Naive B cell (primary cell): ENCODE measurements at regions not wholly inside any gene's neighbourhood (a gene's known extent, or its start where the extent isn't known, plus 50 kb on each side); places are given as distances from the start of the nearest gene placed in this dataset.
A peak's percentile ranks its signal among the peaks of the same experiment; 100 is the strongest.
"Not testable (repeated sequence)": the region's sequence is repeated elsewhere in the genome, so short reads cannot be mapped to it uniquely, and the experiment has no call there.

ENCODE experiments used
- ATAC-seq, 2 donors: fragments of 150-1000 bp; cut with Tn5 transposase; 2 replicates each; pipeline ENCODE4 v1.10.0; 2021; ENCODE audit warnings: low read depth in 2 of 2, mild to moderate bottlenecking in 2 of 2, moderate library complexity in 2 of 2
- DNase-seq: peaks from one replicate; pipeline ENCODE4 v3.0.0; 2022
- H3K27ac Mint-ChIP-seq, 6 donors: one replicate each; pipeline ENCODE4 v1.8.0; 2020 to 2022; ENCODE audit warnings: mild to moderate bottlenecking in 6 of 6, mixed read lengths in 6 of 6, moderate library complexity in 5 of 6, inconsistent platforms in 2 of 6
- H3K27me3 Mint-ChIP-seq, 3 donors: one replicate each; pipeline ENCODE4 v1.8.0; 2021 to 2022; ENCODE audit warnings: mixed read lengths in 3 of 3, mild to moderate bottlenecking in 1 of 3
- H3K36me3 Mint-ChIP-seq, 2 donors: one replicate each; pipeline ENCODE4 v1.8.0; 2020 to 2022; ENCODE audit warnings: mixed read lengths in 2 of 2, inconsistent platforms in 1 of 2, mild to moderate bottlenecking in 1 of 2
- H3K4me1 Mint-ChIP-seq, 3 donors: one replicate each; pipeline ENCODE4 v1.8.0; 2020 to 2022; ENCODE audit warnings: mixed read lengths in 3 of 3, inconsistent platforms in 1 of 3, mild to moderate bottlenecking in 1 of 3, moderate library complexity in 1 of 3
- H3K4me3 Mint-ChIP-seq, 8 donors: one replicate each; pipeline ENCODE4 v1.8.0; 2020 to 2022; ENCODE audit warnings: mild to moderate bottlenecking in 8 of 8, mixed read lengths in 8 of 8, moderate library complexity in 8 of 8, inconsistent platforms in 2 of 8
- H3K9me3 Mint-ChIP-seq, 7 donors: one replicate each; pipeline ENCODE4 v1.8.0; 2020 to 2022; ENCODE audit warnings: mixed read lengths in 7 of 7, mild to moderate bottlenecking in 5 of 7, inconsistent platforms in 2 of 7, moderate library complexity in 1 of 7

GRCh38 chr1:78715181-78715661 lies 65.6 kb downstream of the IFI44 start:
- no peak for DNase-seq

GRCh38 chr1:78716186-78716585 lies 66.6 kb downstream of the IFI44 start:
- ATAC-seq (no peak), DNase-seq (no peak)
- no peaks in the 10 kb centered on the region for H3K4me1 Mint-ChIP-seq
- no peak overlapping the region for H3K4me3 Mint-ChIP-seq
- H3K36me3 Mint-ChIP-seq: no peaks in the 10 kb centered on the region
- peaks cover 0 to 4% (median 0%) of the 10 kb centered on the region in 7 donors for H3K9me3 Mint-ChIP-seq
- peaks cover 0 to 6% (median 0%) of the 10 kb centered on the region in 3 donors for H3K27me3 Mint-ChIP-seq
- no peak overlapping the region for H3K27ac Mint-ChIP-seq

More at GRCh38 chr1:78715181-78715661, 65.6 kb downstream of the IFI44 start:
- H3K4me3 Mint-ChIP-seq: no peak overlapping the region
- H3K4me1 Mint-ChIP-seq: no peaks in the 10 kb centered on the region
- peaks cover 0 to 4% (median 0%) of the 10 kb centered on the region in 7 donors for H3K9me3 Mint-ChIP-seq
- no peak overlapping the region for H3K27ac Mint-ChIP-seq
- ATAC-seq: no peak
- H3K27me3 Mint-ChIP-seq: peaks cover 0 to 6% (median 0%) of the 10 kb centered on the region in 3 donors
- H3K36me3 Mint-ChIP-seq: no peaks in the 10 kb centered on the region

- H3K27me3 Mint-ChIP-seq: peaks cover 0 to 9% (median 0%) of the 10 kb centered on the region in 3 donors
- H3K36me3 Mint-ChIP-seq: no peaks in the 10 kb centered on the region
- ATAC-seq: no peak
- DNase-seq: no peak
- H3K4me1 Mint-ChIP-seq: no peaks in the 10 kb centered on the region
- H3K9me3 Mint-ChIP-seq: peaks cover 0 to 4% (median 0%) of the 10 kb centered on the region in 7 donors
- no peak overlapping the region for H3K27ac Mint-ChIP-seq
- H3K4me3 Mint-ChIP-seq: no peak overlapping the region
Observed at GRCh38 chr1:78718566-78718965, 68.9 kb downstream of the IFI44 start.

- Mint-ChIP-seq H3K4me3 (no peak overlapping the region), H3K9me3 (peaks cover 0 to 4% (median 0%) of the 10 kb centered on the region in 7 donors), H3K27me3 (peaks cover 0 to 9% (median 0%) of the 10 kb centered on the region in 3 donors), H3K36me3 (no peaks in the 10 kb centered on the region), H3K4me1 (no peaks in the 10 kb centered on the region), H3K27ac (no peak overlapping the region)
- ATAC-seq (no peak), DNase-seq (no peak)
Observed at GRCh38 chr1:78721136-78721535, 71.5 kb downstream of the IFI44 start.

- Mint-ChIP-seq H3K9me3 (peaks cover 0 to 4% (median 0%) of the 10 kb centered on the region in 7 donors), H3K4me1 (no peaks in the 10 kb centered on the region), H3K36me3 (no peaks in the 10 kb centered on the region), H3K27me3 (peaks cover 0 to 9% (median 0%) of the 10 kb centered on the region in 3 donors), H3K27ac (no peak overlapping the region), H3K4me3 (no peak overlapping the region)
- DNase-seq: no peak
- ATAC-seq: no peak
Observed at GRCh38 chr1:78722105-78722504, 72.5 kb downstream of the IFI44 start.

GRCh38 chr1:78722521-78722920 lies 72.9 kb downstream of the IFI44 start:
- no peaks in the 10 kb centered on the region for H3K36me3 Mint-ChIP-seq
- ATAC-seq (no peak), DNase-seq (no peak)
- peaks cover 0 to 3% (median 0%) of the 10 kb centered on the region in 7 donors for H3K9me3 Mint-ChIP-seq
- H3K27me3 Mint-ChIP-seq: peaks cover 0 to 9% (median 0%) of the 10 kb centered on the region in 3 donors
- no peaks in the 10 kb centered on the region for H3K4me1 Mint-ChIP-seq
- H3K4me3 Mint-ChIP-seq: no peak overlapping the region
- H3K27ac Mint-ChIP-seq: no peak overlapping the region

GRCh38 chr1:78722947-78723346 lies 73.3 kb downstream of the IFI44 start:
- Mint-ChIP-seq H3K27me3 (peaks cover 0 to 9% (median 0%) of the 10 kb centered on the region in 3 donors), H3K36me3 (no peaks in the 10 kb centered on the region), H3K9me3 (no peaks in the 10 kb centered on the region), H3K4me1 (no peaks in the 10 kb centered on the region), H3K27ac (no peak overlapping the region), H3K4me3 (no peak overlapping the region)
- no peak for DNase-seq
- no peak for ATAC-seq

GRCh38 chr1:78726686-78727085 lies 77.1 kb downstream of the IFI44 start:
- H3K36me3 Mint-ChIP-seq: no peaks in the 10 kb centered on the region
- peaks cover 0 to 4% (median 0%) of the 10 kb centered on the region in 7 donors for H3K9me3 Mint-ChIP-seq
- H3K4me1 Mint-ChIP-seq: no peaks in the 10 kb centered on the region
- DNase-seq (no peak), ATAC-seq (no peak)
- peaks cover 0 to 3% (median 0%) of the 10 kb centered on the region in 3 donors for H3K27me3 Mint-ChIP-seq
- H3K4me3 Mint-ChIP-seq: no peak overlapping the region
- H3K27ac Mint-ChIP-seq: no peak overlapping the region

GRCh38 chr1:78728359-78728758 lies 78.7 kb downstream of the IFI44 start:
- ATAC-seq: no peak
- Mint-ChIP-seq H3K9me3 (peaks cover 0 to 4% (median 0%) of the 10 kb centered on the region in 7 donors), H3K27ac (peak overlapping the region in 1 of 6 donors; percentile 38), H3K4me3 (no peak overlapping the region), H3K4me1 (no peaks in the 10 kb centered on the region), H3K36me3 (no peaks in the 10 kb centered on the region), H3K27me3 (no peaks in the 10 kb centered on the region)
- DNase-seq: no peak

GRCh38 chr1:78730054-78730453 lies 80.4 kb downstream of the IFI44 start:
- no peak overlapping the region for H3K27ac Mint-ChIP-seq
- H3K36me3 Mint-ChIP-seq: no peaks in the 10 kb centered on the region
- H3K9me3 Mint-ChIP-seq: peaks cover 0 to 4% (median 0%) of the 10 kb centered on the region in 7 donors
- H3K4me3 Mint-ChIP-seq: no peak overlapping the region
- DNase-seq: no peak
- H3K27me3 Mint-ChIP-seq: no peaks in the 10 kb centered on the region
- H3K4me1 Mint-ChIP-seq: no peaks in the 10 kb centered on the region
- ATAC-seq: no peak

GRCh38 chr1:78731674-78732073 lies 82.0 kb downstream of the IFI44 start:
- Mint-ChIP-seq H3K4me1 (no peaks in the 10 kb centered on the region), H3K4me3 (no peak overlapping the region), H3K27me3 (peaks cover 0 to 4% (median 0%) of the 10 kb centered on the region in 3 donors), H3K27ac (no peak overlapping the region), H3K36me3 (no peaks in the 10 kb centered on the region), H3K9me3 (peaks cover 0 to 4% (median 0%) of the 10 kb centered on the region in 7 donors)
- ATAC-seq: no peak
- DNase-seq: no peak

- no peaks in the 10 kb centered on the region for H3K36me3 Mint-ChIP-seq
- no peak for ATAC-seq
- H3K27ac Mint-ChIP-seq: no peak overlapping the region
- H3K4me3 Mint-ChIP-seq: no peak overlapping the region
- no peaks in the 10 kb centered on the region for H3K4me1 Mint-ChIP-seq
- H3K27me3 Mint-ChIP-seq: peaks cover 0 to 4% (median 0%) of the 10 kb centered on the region in 3 donors
- no peak for DNase-seq
- H3K9me3 Mint-ChIP-seq: peaks cover 4 to 12% (median 10%) of the 10 kb centered on the region in 7 donors
Observed at GRCh38 chr1:78737241-78737640, 87.6 kb downstream of the IFI44 start.

GRCh38 chr1:78743626-78744025 lies 94.0 kb downstream of the IFI44 start:
- H3K4me3 Mint-ChIP-seq: no peak overlapping the region
- no peaks in the 10 kb centered on the region for H3K4me1 Mint-ChIP-seq
- no peaks in the 10 kb centered on the region for H3K27me3 Mint-ChIP-seq
- H3K9me3 Mint-ChIP-seq: peaks cover 0 to 7% (median 6%) of the 10 kb centered on the region in 7 donors
- DNase-seq (no peak), ATAC-seq (no peak)
- H3K36me3 Mint-ChIP-seq: no peaks in the 10 kb centered on the region
- H3K27ac Mint-ChIP-seq: no peak overlapping the region

- ATAC-seq (no peak), DNase-seq (no peak)
- H3K36me3 Mint-ChIP-seq: no peaks in the 10 kb centered on the region
- H3K4me3 Mint-ChIP-seq: no peak overlapping the region
- H3K27ac Mint-ChIP-seq: no peak overlapping the region
- H3K27me3 Mint-ChIP-seq: no peaks in the 10 kb centered on the region
- H3K4me1 Mint-ChIP-seq: no peaks in the 10 kb centered on the region
- peaks cover 0 to 5% (median 0%) of the 10 kb centered on the region in 7 donors for H3K9me3 Mint-ChIP-seq
Observed at GRCh38 chr1:78745111-78745510, 95.5 kb downstream of the IFI44 start.

GRCh38 chr1:78753679-78754078 lies 104.0 kb downstream of the IFI44 start:
- not testable (repeated sequence) for H3K36me3 Mint-ChIP-seq, H3K27me3 Mint-ChIP-seq, H3K27ac Mint-ChIP-seq, ATAC-seq, H3K4me1 Mint-ChIP-seq, H3K4me3 Mint-ChIP-seq, DNase-seq
- peaks cover 3 to 28% (median 13%) of the 10 kb centered on the region in 7 donors for H3K9me3 Mint-ChIP-seq
